UCSD-AML1 (cell line): ENCODE measurements at regions not wholly inside any gene's neighbourhood (a gene's known extent, or its start where the extent isn't known, plus 50 kb on each side); places are given as distances from the start of the nearest gene placed in this dataset.
"Not testable (repeated sequence)": the region's sequence is repeated elsewhere in the genome, so short reads cannot be mapped to it uniquely, and the experiment has no call there.

Experiments
- DNase-seq: peaks from one replicate; lab custom pipeline; 2025; ENCODE audit not compliant: unreplicated experiment; lab: John Stamatoyannopoulos, UW

GRCh38 chr3:94405258-94406035 is 342.6 kb downstream of the NSUN3 start:
- DNase-seq = no peak

GRCh38 chr3:94406595-94406994 is 343.7 kb downstream of the NSUN3 start:
- DNase-seq = no peak

GRCh38 chr3:94412936-94413335 is 350.1 kb downstream of the NSUN3 start:
- DNase-seq = not testable (repeated sequence)

- no peak for DNase-seq
Observed at GRCh38 chr3:94413336-94414108, 350.7 kb downstream of the NSUN3 start.

GRCh38 chr3:94414418-94414817 is 351.6 kb downstream of the NSUN3 start:
- no peak for DNase-seq

- DNase-seq = no peak
Observed at GRCh38 chr3:94416768-94417167, 353.9 kb downstream of the NSUN3 start.

GRCh38 chr3:94417963-94418455 is 355.1 kb downstream of the NSUN3 start:
- no peak for DNase-seq

- DNase-seq = no peak
Observed at GRCh38 chr3:94420931-94421330, 358.1 kb downstream of the NSUN3 start.

GRCh38 chr3:94423578-94423977 is 360.7 kb downstream of the NSUN3 start:
- no peak for DNase-seq

- DNase-seq = no peak
Observed at GRCh38 chr3:94429517-94429916, 366.7 kb downstream of the NSUN3 start.

- no peak for DNase-seq
Observed at GRCh38 chr3:94431876-94432570, 369.2 kb downstream of the NSUN3 start.

GRCh38 chr3:94433811-94434210 is 370.9 kb downstream of the NSUN3 start:
- no peak for DNase-seq

- no peak for DNase-seq
Observed at GRCh38 chr3:94440767-94441493, 378.1 kb downstream of the NSUN3 start.

GRCh38 chr3:94441494-94441847 is 378.6 kb downstream of the NSUN3 start:
- no peak for DNase-seq

GRCh38 chr3:94453864-94454263 is 391.0 kb downstream of the NSUN3 start:
- DNase-seq = no peak

- DNase-seq = no peak
Observed at GRCh38 chr3:94459167-94459566, 396.3 kb downstream of the NSUN3 start.

GRCh38 chr3:94460931-94461330 is 398.1 kb downstream of the NSUN3 start:
- no peak for DNase-seq

- DNase-seq = no peak
Observed at GRCh38 chr3:94462931-94463330, 400.1 kb downstream of the NSUN3 start.

GRCh38 chr3:94472511-94472910 is 409.6 kb downstream of the NSUN3 start:
- no peak for DNase-seq

- DNase-seq = no peak
Observed at GRCh38 chr3:94481226-94481898, 418.5 kb downstream of the NSUN3 start.
